ENCODE measurements at regions not wholly inside any gene's neighbourhood (a gene's known extent, or its start where the extent isn't known, plus 50 kb on each side); places are given as distances from the start of the nearest gene placed in this dataset.
"Not testable (repeated sequence)": the region's sequence is repeated elsewhere in the genome, so short reads cannot be mapped to it uniquely, and the experiment has no call there.

DNA sequence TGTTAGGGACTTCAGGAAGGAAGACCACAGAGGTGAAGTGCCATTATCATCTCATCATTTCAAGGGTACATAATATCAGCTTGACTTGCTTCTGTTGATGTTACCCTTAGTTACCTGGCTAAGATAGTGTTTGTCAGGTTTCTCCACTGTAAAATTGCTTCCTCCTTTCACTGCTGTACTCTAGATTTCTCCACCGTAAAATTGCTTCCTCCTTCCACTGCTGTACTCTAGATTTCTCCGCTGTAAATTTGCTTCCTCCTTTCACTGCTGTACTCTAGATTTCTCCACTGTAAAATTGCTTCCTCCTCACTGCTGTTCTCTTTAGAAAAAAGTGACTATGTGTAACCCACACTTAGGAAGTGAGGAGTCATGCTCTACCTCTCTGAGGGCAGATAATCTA is 1460.3 kb downstream of the SUCLG1 start:
- H3K9me3 ChIP-seq = no peaks in the 10 kb centered on the region
- intact Hi-C loops (cut with DNase I) = no loop called here
- no peak overlapping the region for H3K4me3 ChIP-seq
- H3K27ac ChIP-seq = no peak overlapping the region
- no peaks in the 10 kb centered on the region for H3K27me3 ChIP-seq
- H3K36me3 ChIP-seq = no peaks in the 10 kb centered on the region
- H3K4me1 ChIP-seq = no peaks in the 10 kb centered on the region
- no peak for DNase-seq
- TF ChIP-seq, protein P1, sequence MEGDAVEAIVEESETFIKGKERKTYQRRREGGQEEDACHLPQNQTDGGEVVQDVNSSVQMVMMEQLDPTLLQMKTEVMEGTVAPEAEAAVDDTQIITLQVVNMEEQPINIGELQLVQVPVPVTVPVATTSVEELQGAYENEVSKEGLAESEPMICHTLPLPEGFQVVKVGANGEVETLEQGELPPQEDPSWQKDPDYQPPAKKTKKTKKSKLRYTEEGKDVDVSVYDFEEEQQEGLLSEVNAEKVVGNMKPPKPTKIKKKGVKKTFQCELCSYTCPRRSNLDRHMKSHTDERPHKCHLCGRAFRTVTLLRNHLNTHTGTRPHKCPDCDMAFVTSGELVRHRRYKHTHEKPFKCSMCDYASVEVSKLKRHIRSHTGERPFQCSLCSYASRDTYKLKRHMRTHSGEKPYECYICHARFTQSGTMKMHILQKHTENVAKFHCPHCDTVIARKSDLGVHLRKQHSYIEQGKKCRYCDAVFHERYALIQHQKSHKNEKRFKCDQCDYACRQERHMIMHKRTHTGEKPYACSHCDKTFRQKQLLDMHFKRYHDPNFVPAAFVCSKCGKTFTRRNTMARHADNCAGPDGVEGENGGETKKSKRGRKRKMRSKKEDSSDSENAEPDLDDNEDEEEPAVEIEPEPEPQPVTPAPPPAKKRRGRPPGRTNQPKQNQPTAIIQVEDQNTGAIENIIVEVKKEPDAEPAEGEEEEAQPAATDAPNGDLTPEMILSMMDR (IDR thresholded peaks at IDR 0.05) = no peak
- no peak overlapping the region for H3K9ac ChIP-seq (ENCODE audit: low read depth in 2 of 2, low read length in 2 of 2)

GRCh38 chr2:82996217-82996616 is 1462.9 kb downstream of the SUCLG1 start:
- Histone ChIP-seq H3K36me3 (no peaks in the 10 kb centered on the region), H3K27me3 (no peaks in the 10 kb centered on the region), H3K4me1 (no peaks in the 10 kb centered on the region), H3K9me3 (no peaks in the 10 kb centered on the region), H3K4me3 (no peak overlapping the region), H3K27ac (no peak overlapping the region), H3K9ac (ENCODE audit: low read depth in 2 of 2, low read length in 2 of 2) (no peak overlapping the region)
- TF ChIP-seq, protein P1 (IDR thresholded peaks at IDR 0.05) = no peak
- DNase-seq = no peak
- intact Hi-C loops (cut with DNase I) = no loop called here

- DNase-seq = no peak
- H3K4me3 ChIP-seq = no peak overlapping the region
- H3K9ac ChIP-seq (ENCODE audit: low read depth in 2 of 2, low read length in 2 of 2) = no peak overlapping the region
- no peaks in the 10 kb centered on the region for H3K27me3 ChIP-seq
- TF ChIP-seq, protein P1 (IDR thresholded peaks at IDR 0.05) = no peak
- no peaks in the 10 kb centered on the region for H3K36me3 ChIP-seq
- H3K4me1 ChIP-seq = no peaks in the 10 kb centered on the region
- intact Hi-C loops (cut with DNase I) = no loop called here
- no peak overlapping the region for H3K27ac ChIP-seq
- H3K9me3 ChIP-seq = no peaks in the 10 kb centered on the region
Measured at GRCh38 chr2:82994151-82994550, 1464.9 kb downstream of the SUCLG1 start.

DNA sequence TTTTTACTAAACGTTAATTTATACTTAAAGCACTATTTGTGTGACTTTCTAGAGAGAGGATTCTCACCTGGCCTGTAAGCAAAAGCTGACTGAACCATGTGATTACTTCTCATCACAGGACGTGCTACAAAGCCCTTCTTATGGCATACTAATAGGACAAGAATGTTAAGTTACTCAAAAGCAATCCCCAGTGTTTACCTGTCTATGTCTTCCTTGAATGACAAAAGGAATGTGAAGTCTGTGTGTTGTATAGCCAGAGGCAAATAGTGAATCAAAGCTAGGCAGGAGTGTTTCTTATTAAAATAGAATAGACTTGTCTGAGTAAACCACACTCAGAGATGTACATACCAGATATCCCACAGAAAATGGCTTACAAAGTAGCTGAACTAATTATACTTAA is 1465.5 kb downstream of the SUCLG1 start:
- TF ChIP-seq, protein P1 (IDR thresholded peaks at IDR 0.05) = no peak
- DNase-seq = no peak
- H3K27ac ChIP-seq = no peak overlapping the region
- no peak overlapping the region for H3K9ac ChIP-seq (ENCODE audit: low read depth in 2 of 2, low read length in 2 of 2)
- intact Hi-C loops (cut with DNase I) = no loop called here
- H3K36me3 ChIP-seq = no peaks in the 10 kb centered on the region
- no peaks in the 10 kb centered on the region for H3K9me3 ChIP-seq
- H3K4me1 ChIP-seq = no peaks in the 10 kb centered on the region
- H3K27me3 ChIP-seq = no peaks in the 10 kb centered on the region
- H3K4me3 ChIP-seq = no peak overlapping the region

DNA sequence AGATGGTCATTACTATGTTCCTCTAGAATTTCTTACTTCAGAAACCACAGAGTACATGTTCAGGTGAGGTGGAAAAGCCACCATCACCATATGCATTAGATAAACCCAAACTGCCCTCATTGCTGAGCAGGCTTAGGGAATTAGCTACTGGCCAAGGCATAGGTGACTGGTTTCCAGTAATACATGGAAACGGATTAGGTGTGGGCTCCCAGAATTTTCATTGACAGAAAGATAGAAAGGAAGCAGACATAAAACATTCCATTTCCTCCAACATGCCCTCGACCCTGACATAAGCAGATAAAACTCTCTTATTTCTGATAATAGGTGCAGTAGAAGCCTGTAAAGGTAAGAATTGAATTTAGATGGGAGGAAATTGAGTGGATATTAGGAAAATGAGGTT is 1466.1 kb downstream of the SUCLG1 start:
- H3K9ac ChIP-seq (ENCODE audit: low read depth in 2 of 2, low read length in 2 of 2) = no peak overlapping the region
- intact Hi-C loops (cut with DNase I) = no loop called here
- no peaks in the 10 kb centered on the region for H3K4me1 ChIP-seq
- H3K4me3 ChIP-seq = no peak overlapping the region
- H3K27ac ChIP-seq = no peak overlapping the region
- H3K27me3 ChIP-seq = no peaks in the 10 kb centered on the region
- DNase-seq = no peak
- H3K36me3 ChIP-seq = no peaks in the 10 kb centered on the region
- no peaks in the 10 kb centered on the region for H3K9me3 ChIP-seq
- TF ChIP-seq, protein P1 (IDR thresholded peaks at IDR 0.05) = no peak

DNA sequence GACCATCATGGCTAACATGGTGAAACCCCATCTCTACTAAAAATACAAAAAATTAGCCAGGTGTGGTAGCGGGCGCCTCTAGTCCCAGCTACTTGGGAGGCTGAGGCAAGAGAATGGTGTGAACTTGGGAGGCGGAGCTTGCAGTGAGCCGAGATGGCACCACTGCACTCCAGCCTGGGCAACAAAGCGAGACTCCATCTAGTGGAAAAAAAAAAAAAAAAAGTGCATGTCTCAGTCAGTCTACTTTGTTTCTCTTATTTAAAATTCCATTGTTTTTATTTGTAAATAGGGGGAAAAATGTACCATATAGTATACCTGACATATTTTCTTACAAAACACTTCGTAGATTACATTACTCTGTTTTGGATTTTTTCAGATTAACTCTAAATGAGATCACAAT is 1471.4 kb downstream of the SUCLG1 start:
- H3K36me3 ChIP-seq; H3K4me3 ChIP-seq; H3K9ac ChIP-seq (ENCODE audit: low read depth in 2 of 2, low read length in 2 of 2); H3K27ac ChIP-seq; H3K27me3 ChIP-seq; H3K4me1 ChIP-seq; H3K9me3 ChIP-seq; DNase-seq; intact Hi-C loops (cut with DNase I): not testable (repeated sequence)
